GM19035 (cell line): ENCODE measurements at regions not wholly inside any gene's neighbourhood (a gene's known extent, or its start where the extent isn't known, plus 50 kb on each side); places are given as distances from the start of the nearest gene placed in this dataset.

ENCODE experiments used
- ATAC-seq: cut with Tn5 transposase; IDR thresholded peaks from one replicate; pipeline ENCODE4 v1.9.1; 2021; ENCODE audit not compliant: unreplicated experiment

- no peak for ATAC-seq
Measured at GRCh38 chr6:19438566-19439353, 398.4 kb upstream of the ID4 start.

- no peak for ATAC-seq
Measured at GRCh38 chr6:19440531-19440930, 396.6 kb upstream of the ID4 start.

GRCh38 chr6:19443411-19443810 is 393.8 kb upstream of the ID4 start:
- no peak for ATAC-seq

GRCh38 chr6:19444041-19444440 is 393.1 kb upstream of the ID4 start:
- no peak for ATAC-seq

- ATAC-seq = no peak
Measured at GRCh38 chr6:19444481-19444880, 392.7 kb upstream of the ID4 start.

- no peak for ATAC-seq
Measured at GRCh38 chr6:19446570-19446969, 390.6 kb upstream of the ID4 start.

- ATAC-seq = no peak
Measured at GRCh38 chr6:19450651-19451050, 386.5 kb upstream of the ID4 start.

GRCh38 chr6:19452495-19452894 is 384.7 kb upstream of the ID4 start:
- ATAC-seq = no peak

- no peak for ATAC-seq
Measured at GRCh38 chr6:19454001-19454720, 383.0 kb upstream of the ID4 start.

GRCh38 chr6:19454721-19455392 is 382.3 kb upstream of the ID4 start:
- ATAC-seq = no peak

- ATAC-seq = no peak
Measured at GRCh38 chr6:19463250-19463649, 373.9 kb upstream of the ID4 start.

- no peak for ATAC-seq
Measured at GRCh38 chr6:19463925-19464324, 373.2 kb upstream of the ID4 start.

GRCh38 chr6:19465256-19465655 is 371.9 kb upstream of the ID4 start:
- no peak for ATAC-seq

GRCh38 chr6:19465760-19466159 is 371.4 kb upstream of the ID4 start:
- no peak for ATAC-seq

- no peak for ATAC-seq
Measured at GRCh38 chr6:19470333-19470732, 366.8 kb upstream of the ID4 start.

GRCh38 chr6:19472153-19472552 is 365.0 kb upstream of the ID4 start:
- ATAC-seq = no peak

- no peak for ATAC-seq
Measured at GRCh38 chr6:19472850-19473249, 364.3 kb upstream of the ID4 start.

GRCh38 chr6:19477563-19477962 is 359.6 kb upstream of the ID4 start:
- no peak for ATAC-seq

GRCh38 chr6:19478273-19478672 is 358.9 kb upstream of the ID4 start:
- ATAC-seq = no peak

GRCh38 chr6:19478992-19479391 is 358.2 kb upstream of the ID4 start:
- no peak for ATAC-seq

- no peak for ATAC-seq
Measured at GRCh38 chr6:19479551-19479950, 357.6 kb upstream of the ID4 start.
